Neural cell (in vitro differentiated cells): ENCODE measurements at regions not wholly inside any gene's neighbourhood (a gene's known extent, or its start where the extent isn't known, plus 50 kb on each side); places are given as distances from the start of the nearest gene placed in this dataset.

ENCODE experiments used
- H2AFZ ChIP-seq: fragments of 200-600, 300-800 bp; sonication (generic), shearing (Covaris generic); 2 replicates; pipeline ENCODE4 v1.6.0; 2014; ENCODE audit warnings: low read depth, mild to moderate bottlenecking, antibody characterized with exemption, low read length, moderate library complexity
- H3F3A ChIP-seq: fragments of 200-600 bp; shearing (Covaris generic); 2 replicates; pipeline ENCODE4 v1.6.1; 2016; ENCODE audit warnings: mild to moderate bottlenecking, moderate library complexity, mixed read lengths, antibody characterized with exemption, low read length; ENCODE audit not compliant: insufficient read depth, poor library complexity, severe bottlenecking
- H3K27ac ChIP-seq: fragments of 200-600, 300-800 bp; sonication (generic), shearing (Covaris generic); 2 replicates; pipeline ENCODE4 v1.5.1; 2014; ENCODE audit warnings: mild to moderate bottlenecking, low read length, moderate library complexity
- H3K27me3 ChIP-seq: fragments of 300-800, 200-600 bp; sonication (generic), shearing (Covaris generic); 2 replicates; pipeline ENCODE4 v1.6.0; 2014; ENCODE audit warnings: mild to moderate bottlenecking, low read depth, low read length, moderate library complexity; ENCODE audit not compliant: insufficient read depth
- H3K36me3 ChIP-seq: fragments of 300-800, 200-600 bp; sonication (generic), shearing (Covaris generic); 2 replicates; pipeline ENCODE4 v1.5.1; 2014; ENCODE audit warnings: mild to moderate bottlenecking, antibody characterized with exemption, low read length, moderate library complexity; ENCODE audit not compliant: insufficient read depth
- H3K4me2 ChIP-seq: fragments of 300-800, 200-600 bp; sonication (generic), shearing (Covaris generic); 2 replicates; pipeline ENCODE4 v1.6.0; 2014; ENCODE audit warnings: mild to moderate bottlenecking, low read length
- H3K4me3 ChIP-seq: fragments of 300-800, 200-600 bp; sonication (generic), shearing (Covaris generic); 2 replicates; pipeline ENCODE4 v1.5.1; 2014; ENCODE audit warnings: mild to moderate bottlenecking, low read length, moderate library complexity
- H3K79me2 ChIP-seq: fragments of 200-600 bp; shearing (Covaris generic); replicated peaks from 2 replicates; pipeline ENCODE4 v1.6.0; 2014; ENCODE audit warnings: mild to moderate bottlenecking, low read length, moderate library complexity; ENCODE audit not compliant: insufficient read depth
- H3K9ac ChIP-seq: fragments of 300-800, 200-600 bp; sonication (generic), shearing (Covaris generic); 2 replicates; pipeline ENCODE4 v1.6.1; 2016; ENCODE audit warnings: mild to moderate bottlenecking, low read length, mixed read lengths
- H3K9me2 ChIP-seq: fragments of 200-600 bp; shearing (Covaris generic); 2 replicates; pipeline ENCODE4 v1.6.1; 2016; ENCODE audit warnings: mild to moderate bottlenecking, low read length, mixed read lengths; ENCODE audit not compliant: insufficient read depth
- H3K9me3 ChIP-seq: fragments of 200-600, 300-800 bp; sonication (generic), shearing (Covaris generic); 2 replicates; pipeline ENCODE4 v1.6.1; 2016; ENCODE audit warnings: mild to moderate bottlenecking, mixed run types, low read length, moderate library complexity, mixed read lengths
- H4K20me1 ChIP-seq: fragments of 200-600 bp; shearing (Covaris generic); 2 replicates; pipeline ENCODE4 v1.6.1; 2016; ENCODE audit warnings: mild to moderate bottlenecking, mixed run types; ENCODE audit not compliant: insufficient read depth
- CTCF ChIP-seq: fragments of 450-650 bp; IDR thresholded peaks from 2 replicates; pipeline ENCODE4 v1.5.1; 2014; ENCODE audit warnings: antibody characterized with exemption, mild to moderate bottlenecking, moderate library complexity; ENCODE audit not compliant: poor library complexity, severe bottlenecking
- EP300 ChIP-seq: fragments of 450-650 bp; conservative IDR thresholded peaks from 2 replicates; pipeline ENCODE4 v1.6.1; 2014; ENCODE audit warnings: antibody characterized with exemption, mild to moderate bottlenecking, moderate library complexity; ENCODE audit not compliant: poor library complexity, severe bottlenecking
- EZH2 ChIP-seq: fragments of 200-600, 300-800 bp; shearing (Covaris generic), sonication (generic); IDR thresholded peaks from 2 replicates; pipeline ENCODE4 v1.6.1; 2014; ENCODE audit warnings: antibody characterized with exemption, low read length, borderline replicate concordance, mild to moderate bottlenecking; ENCODE audit not compliant: insufficient read depth, poor library complexity, severe bottlenecking
- MXI1 ChIP-seq: fragments of 450-650 bp; conservative IDR thresholded peaks from 2 replicates; pipeline ENCODE4 v1.6.1; 2014; ENCODE audit warnings: antibody characterized with exemption, mild to moderate bottlenecking; ENCODE audit not compliant: poor library complexity, severe bottlenecking
- POLR2AphosphoS5 ChIP-seq: IDR thresholded peaks from 2 replicates; pipeline ENCODE4 v1.6.1; 2012
- RAD21 ChIP-seq: fragments of 450-650 bp; conservative IDR thresholded peaks from 2 replicates; pipeline ENCODE4 v1.6.1; 2014; ENCODE audit warnings: antibody characterized with exemption, mild to moderate bottlenecking, moderate library complexity
- REST ChIP-seq: IDR thresholded peaks from 2 replicates; pipeline ENCODE4 v1.6.1; 2012; ENCODE audit warnings: borderline replicate concordance
- SMC3 ChIP-seq: fragments of 450-650 bp; conservative IDR thresholded peaks from 2 replicates; pipeline ENCODE4 v1.6.1; 2014; ENCODE audit warnings: antibody characterized with exemption, mild to moderate bottlenecking, moderate library complexity; ENCODE audit not compliant: poor library complexity
- TAF1 ChIP-seq: IDR thresholded peaks from 2 replicates; pipeline ENCODE4 v1.6.1; 2012; ENCODE audit warnings: low read depth

- Histone ChIP-seq H3K27ac (no peak overlapping the region), H3K9ac (no peak overlapping the region), H3K79me2 (no peaks in the 10 kb centered on the region), H3K9me2 (no peaks in the 10 kb centered on the region), H3K4me2 (no peak overlapping the region), H4K20me1 (no peaks in the 10 kb centered on the region), H3F3A (no peaks in the 10 kb centered on the region), H3K36me3 (no peaks in the 10 kb centered on the region), H3K27me3 (no peaks in the 10 kb centered on the region), H3K9me3 (no peaks in the 10 kb centered on the region), H3K4me3 (no peak overlapping the region), H2AFZ (no peak overlapping the region)
- TF ChIP-seq EZH2 (no peak), EP300 (no peak), SMC3 (no peak), CTCF (no peak), RAD21 (no peak), POLR2AphosphoS5 (no peak)
These were observed 184.1 kb upstream of the ACVR2A start for GRCh38 chr2:147660680-147661079.

GRCh38 chr2:147659051-147659450, 185.8 kb upstream of the ACVR2A start:
- H3K9ac ChIP-seq, result no peak overlapping the region
- no peak overlapping the region for H3K4me3 ChIP-seq
- no peaks in the 10 kb centered on the region for H3K27me3 ChIP-seq
- TF ChIP-seq POLR2AphosphoS5 (no peak), RAD21 (no peak), CTCF (no peak), EP300 (no peak), REST (no peak), SMC3 (no peak), TAF1 (no peak), MXI1 (no peak), EZH2 (no peak)
- no peak overlapping the region for H3K4me2 ChIP-seq
- H3K36me3 ChIP-seq, result no peaks in the 10 kb centered on the region
- no peaks in the 10 kb centered on the region for H3K9me2 ChIP-seq
- no peaks in the 10 kb centered on the region for H3K9me3 ChIP-seq
- H3K27ac ChIP-seq, result no peak overlapping the region
- no peaks in the 10 kb centered on the region for H4K20me1 ChIP-seq
- H2AFZ ChIP-seq, result no peak overlapping the region
- no peaks in the 10 kb centered on the region for H3K79me2 ChIP-seq
- H3F3A ChIP-seq, result no peaks in the 10 kb centered on the region
